NCI-H226 (cell line): ENCODE measurements at regions not wholly inside any gene's neighbourhood (a gene's known extent, or its start where the extent isn't known, plus 50 kb on each side); places are given as distances from the start of the nearest gene placed in this dataset.
"Not testable (repeated sequence)": the region's sequence is repeated elsewhere in the genome, so short reads cannot be mapped to it uniquely, and the experiment has no call there.

ENCODE experiments used
- DNase-seq: peaks from one replicate; pipeline ENCODE4 v3.0.0-alpha.2; 2015

DNA sequence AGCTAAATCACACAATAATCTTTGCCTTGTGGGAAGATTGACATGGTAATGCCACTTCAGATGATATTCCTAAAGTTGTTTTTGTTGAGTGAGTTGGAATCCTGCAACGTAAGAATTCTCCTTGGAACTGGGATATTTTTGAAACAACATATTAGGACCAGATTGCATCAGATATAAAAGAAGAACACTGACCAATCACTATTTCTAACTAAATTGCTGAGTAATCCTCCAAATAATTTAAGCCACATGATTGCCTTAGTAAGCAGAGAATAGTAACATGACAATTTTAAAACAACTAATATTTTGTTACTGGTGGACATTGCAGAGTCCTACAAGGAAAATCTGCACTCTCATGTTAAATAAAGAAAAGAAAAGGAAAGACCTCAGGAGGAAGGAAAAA lies 353.9 kb upstream of the LMCD1 start:
- no peak for DNase-seq

DNA sequence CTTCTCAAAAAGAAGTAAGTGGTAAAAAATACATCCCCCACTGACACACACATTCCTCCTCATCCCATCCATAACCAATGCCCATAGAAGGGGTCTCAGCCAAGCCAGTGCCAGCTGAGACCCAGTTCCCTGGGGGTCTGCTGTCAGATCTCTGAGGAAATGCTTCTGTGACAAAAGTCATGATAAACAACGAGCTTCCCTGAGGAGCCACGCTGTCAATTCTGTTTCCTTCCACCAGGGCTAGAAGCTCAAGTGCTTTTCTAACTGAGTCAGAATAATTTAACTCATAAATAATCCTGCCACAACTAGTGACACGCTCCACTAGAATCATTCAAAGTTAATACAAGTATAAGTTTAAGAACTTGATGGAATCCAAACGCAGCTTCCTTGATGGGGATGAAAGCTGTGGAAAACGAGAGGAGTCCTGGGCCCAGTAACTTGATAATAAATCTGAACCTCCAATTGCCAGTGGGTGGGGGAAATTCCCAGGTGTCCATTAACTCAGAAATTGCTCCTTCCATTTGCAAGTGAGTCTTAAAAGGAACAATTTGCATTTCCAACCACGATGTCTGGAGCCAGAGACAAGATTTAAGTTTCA lies 348.7 kb upstream of the LMCD1 start:
- no peak for DNase-seq

DNA sequence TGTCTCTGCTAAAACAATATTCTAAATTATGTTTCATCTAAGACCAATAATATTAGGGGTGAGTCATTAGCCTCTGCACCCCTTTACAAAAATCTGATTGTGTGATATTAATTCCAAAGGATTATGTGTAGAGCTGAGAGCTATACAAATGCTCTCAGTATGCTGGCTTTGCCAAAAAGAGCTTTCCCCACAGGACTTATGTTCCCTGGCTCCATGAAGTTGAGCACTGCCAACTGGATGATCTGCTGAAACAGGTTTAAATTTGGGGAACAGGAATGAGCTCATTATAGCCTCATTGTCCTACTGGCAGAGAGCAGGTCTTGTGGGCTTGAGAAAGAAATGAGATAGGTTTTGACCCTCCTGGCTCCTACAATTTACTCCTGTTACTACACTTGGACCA lies 347.8 kb upstream of the LMCD1 start:
- no peak for DNase-seq

DNA sequence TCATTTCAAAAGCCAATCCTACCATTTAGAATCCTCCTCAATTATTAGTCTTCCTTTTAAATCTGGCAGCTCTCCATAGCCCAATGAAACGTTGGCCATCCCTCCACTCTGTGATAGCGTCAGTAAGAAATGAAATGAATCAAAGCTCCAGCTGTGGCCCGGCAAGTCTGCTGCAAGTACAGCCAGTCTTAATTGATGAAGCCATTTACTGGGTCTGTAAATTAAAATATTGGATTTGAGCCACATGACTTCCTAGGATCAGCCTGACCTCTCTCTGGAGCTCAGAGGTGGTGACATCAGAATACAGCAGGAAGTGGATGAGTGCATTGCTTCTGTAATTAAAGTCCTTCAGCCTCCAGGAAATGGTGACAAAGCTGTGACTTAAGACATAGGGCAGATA lies 347.0 kb upstream of the LMCD1 start:
- no peak for DNase-seq

DNA sequence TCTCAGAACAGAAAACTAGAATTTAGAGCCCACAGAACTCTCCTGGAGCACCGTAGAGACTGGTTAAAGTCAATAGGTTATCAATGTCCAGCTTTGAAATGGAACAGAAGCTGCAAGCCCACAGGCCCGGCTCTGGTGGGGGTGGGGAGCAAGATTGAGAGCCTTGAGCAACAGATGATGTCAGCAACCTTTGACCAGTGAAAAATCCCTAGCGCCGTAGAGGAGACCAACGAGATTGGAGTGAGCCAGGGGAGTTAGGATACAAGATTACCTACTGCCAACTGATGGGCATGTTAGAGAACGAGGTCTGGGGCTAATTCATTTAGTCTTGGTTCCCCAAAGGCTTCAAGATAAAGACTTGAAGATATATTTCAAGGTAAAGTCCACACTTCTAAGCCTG lies 345.5 kb upstream of the LMCD1 start:
- DNase-seq, result no peak

DNA sequence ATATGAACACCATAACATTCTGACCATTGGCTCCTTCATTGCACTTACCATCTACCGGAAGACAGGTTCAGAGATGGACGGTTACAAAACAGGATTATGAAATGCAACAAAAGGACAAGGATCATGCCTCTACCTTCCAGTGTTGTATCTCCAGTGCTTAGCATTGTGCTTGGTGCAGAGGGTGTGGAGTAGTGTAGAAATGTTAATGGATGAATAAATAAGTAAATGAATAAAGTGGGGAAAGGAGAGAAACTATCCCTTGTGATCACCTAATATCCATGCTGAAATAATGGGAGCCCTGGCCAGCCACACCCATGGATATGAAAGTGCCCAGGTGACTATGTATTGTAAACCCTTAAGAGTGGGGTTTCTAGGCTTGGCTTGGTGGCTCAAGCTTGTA lies 344.8 kb upstream of the LMCD1 start:
- DNase-seq, result no peak

DNA sequence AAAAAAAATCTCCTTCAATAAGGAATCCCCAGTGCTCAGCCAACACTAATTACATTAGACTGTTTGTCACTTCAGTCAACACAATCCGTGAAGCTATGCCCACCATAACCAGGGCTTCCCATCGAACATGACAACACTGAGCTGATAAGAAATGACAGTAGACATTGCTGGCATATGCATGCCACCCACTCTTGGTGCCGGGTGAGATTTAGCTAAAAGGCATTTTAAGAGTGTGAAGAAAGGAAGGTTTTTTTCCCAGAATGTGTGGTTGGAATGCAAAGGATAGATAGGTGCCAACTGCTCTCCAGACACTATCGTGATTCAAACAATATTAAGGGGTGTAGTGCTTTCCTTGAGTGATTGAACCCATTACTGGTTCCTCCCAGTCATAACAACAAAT lies 344.0 kb upstream of the LMCD1 start:
- DNase-seq, result no peak

DNA sequence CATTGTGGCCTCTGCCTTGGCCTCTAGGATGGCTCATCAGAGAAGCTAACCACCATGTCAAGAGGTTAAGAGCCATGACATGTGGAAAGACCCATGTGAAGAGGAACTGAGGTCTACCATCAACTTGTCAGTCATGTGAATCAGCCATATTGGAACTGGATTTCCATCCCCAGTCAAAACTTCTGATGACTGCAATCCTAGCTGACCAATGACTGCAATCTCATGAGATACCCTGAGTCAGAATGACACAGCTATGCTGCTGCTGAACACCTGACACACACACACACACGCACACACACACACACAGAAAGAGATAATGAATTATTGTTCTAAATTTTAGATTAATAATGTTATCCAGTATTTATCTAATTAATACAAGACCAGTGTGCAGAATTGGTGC lies 337.5 kb upstream of the LMCD1 start:
- DNase-seq, result no peak

DNA sequence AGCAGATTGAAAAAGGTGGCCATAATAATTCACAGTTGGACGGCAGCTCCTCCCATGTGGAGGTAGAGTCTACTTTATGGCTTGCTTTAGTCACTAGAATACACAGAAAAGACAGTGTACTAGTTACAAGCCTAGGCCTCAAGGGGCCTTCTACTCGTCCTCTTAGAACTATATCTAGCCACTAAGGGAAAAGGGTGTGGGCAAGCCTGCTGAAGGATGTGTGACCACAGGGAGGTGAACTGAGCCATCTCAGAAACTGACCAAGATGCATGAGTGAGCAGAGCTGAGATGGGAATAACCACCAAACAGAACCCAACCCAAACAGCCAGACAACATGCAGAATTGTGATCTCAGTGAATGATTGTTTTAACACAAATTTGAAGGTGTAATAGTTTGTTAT lies 335.6 kb upstream of the LMCD1 start:
- no peak for DNase-seq

DNA sequence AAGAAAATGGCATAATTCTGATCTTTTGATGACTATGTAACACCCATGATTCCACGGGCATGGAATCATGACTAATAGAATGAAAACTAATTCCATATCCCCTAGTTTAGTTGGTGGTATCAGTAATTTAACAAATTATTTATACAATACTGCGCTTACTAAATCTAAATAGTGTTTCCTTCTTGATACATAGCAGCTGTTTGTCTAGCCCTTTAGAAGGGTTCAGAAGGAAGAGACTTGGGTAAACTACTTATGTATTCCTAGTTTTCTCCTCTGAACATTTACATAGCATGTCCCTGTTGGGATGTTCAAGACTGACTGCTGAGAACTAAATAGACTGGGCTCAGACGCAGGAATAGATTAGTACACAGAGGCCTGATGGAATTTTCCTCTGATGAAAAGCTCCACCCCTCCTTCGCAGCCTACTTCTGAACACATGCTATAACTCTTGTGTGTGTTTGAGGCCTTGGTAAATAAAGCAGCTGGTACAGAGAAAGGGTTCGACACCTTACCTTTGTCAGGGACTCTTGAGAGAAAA lies 330.6 kb upstream of the LMCD1 start:
- no peak for DNase-seq

DNA sequence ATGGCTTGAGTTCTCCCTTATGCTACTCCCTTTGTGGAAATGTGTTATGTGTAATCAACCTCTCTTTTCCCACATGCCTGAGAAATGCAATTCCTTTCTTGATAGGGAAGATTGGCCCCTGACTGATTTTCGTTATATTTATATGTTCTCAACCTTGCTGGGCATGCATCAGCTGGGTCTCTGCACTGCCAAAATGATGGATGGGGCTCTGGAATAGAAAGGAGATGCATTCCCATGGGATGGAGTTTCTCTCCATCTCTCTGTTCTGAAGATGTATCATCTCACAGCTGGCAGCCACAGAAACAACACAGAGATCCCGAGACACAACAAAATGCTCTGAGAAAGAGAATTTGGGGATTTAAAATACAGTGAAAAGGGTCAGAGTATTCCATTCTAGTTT lies 327.7 kb upstream of the LMCD1 start:
- DNase-seq, result no peak

DNA sequence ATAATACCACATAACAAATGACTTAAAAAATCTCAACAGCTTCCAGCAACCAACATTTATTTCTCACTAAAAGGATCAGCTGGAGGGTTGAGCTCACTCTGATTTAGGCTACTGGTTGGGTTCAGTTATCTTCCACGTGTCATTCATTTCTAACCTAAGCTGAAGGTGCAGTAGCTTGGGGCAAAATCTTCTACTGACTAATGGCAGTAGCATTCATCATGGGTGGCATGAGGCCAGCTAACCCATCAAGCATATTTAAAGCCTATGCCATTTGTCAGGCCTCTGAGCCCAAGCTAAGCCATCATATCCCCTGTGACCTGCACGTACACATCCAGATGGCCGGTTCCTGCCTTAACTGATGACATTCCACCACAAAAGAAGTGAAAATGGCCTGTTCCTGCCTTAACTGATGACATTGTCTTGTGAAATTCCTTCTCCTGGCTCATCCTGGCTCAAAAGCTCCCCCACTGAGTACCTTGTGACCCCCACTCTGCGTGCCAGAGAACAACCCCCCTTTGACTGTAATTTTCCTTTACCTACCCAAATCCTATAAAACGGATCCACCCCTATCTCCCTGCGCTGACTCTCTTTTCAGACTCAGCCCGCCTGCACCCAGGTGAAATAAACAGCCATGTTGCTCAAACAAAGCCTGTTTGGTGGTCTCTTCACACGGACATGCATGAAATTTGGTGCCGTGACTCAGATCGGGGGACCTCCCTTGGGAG lies 324.7 kb upstream of the LMCD1 start:
- peak; percentile 29 for DNase-seq

DNA sequence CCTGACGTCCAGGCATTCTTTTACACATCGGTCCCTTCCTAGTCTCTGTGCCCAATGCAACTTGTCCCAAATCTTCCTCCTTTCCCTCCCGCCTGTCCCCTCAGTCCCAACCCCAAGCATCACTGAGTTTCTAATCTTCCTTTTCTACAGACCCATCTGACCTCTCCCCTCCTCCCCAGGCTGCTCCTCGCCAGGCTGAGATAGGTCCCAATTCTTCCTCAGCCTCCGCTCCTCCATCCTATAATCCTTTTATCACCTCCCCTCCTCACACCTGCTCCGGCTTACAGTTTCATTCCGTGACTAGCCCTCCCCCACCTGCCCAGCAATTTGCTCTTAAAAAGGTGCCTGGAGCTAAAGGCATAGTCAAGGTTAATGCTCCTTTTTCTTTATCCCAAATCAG lies 323.1 kb upstream of the LMCD1 start:
- DNase-seq, result not testable (repeated sequence)

DNA sequence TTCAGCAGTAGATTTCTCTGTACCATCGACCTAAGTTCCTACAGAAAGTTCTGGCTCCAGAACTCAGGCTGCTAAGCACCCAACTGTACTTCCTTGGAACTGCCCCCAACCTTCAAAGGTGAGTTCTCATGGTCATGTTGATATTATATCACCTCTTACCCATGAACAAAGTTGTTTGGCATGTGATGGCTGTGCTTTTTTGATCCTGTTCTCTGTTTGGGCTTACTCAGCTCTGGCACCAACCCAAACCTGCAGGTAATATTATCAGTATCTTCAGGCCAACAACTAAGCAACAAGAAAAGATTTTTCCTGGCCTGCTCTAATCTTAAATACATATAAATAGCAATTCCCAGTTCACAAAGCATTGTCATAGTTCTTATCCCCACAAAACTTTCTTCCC lies 318.7 kb upstream of the LMCD1 start:
- DNase-seq, result no peak

DNA sequence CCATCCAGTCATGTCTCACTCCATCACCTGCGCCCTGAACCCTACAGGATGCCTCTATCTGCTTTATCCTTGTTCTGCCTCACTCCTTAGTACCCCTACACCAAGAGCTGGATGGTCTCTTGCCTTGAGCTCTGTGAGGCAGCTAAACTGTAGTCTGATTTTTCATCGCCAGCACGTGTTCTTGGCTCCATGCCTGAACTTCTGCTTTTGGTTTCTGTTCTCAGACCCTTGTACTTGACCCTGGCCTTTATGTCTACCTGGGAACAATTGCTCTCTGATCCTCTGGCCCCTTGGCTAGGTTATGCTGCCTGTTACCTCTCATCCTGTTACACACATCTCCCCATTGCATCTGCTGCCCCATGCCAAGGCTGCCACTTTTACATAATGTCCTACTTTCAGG lies 318.0 kb upstream of the LMCD1 start:
- DNase-seq, result no peak

DNA sequence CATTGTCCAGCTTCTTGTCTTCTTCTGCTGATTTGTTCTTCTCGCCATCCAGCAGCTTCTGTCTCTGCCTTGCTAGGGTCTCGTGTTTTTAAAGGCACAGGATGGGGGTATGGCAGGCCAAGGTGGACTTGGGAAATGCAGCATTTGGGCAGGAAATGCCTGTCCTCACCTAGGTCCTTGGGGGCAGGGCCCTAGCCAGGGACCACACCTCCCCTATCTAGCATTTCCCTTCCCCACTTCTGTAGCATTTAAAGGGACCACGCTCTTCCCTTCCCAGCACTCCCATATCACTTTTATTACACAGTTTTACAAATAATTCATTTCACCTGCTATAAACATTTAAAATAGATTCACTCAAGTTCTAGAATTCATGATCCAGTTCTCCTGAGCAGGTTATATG lies 315.4 kb upstream of the LMCD1 start:
- no peak for DNase-seq

DNA sequence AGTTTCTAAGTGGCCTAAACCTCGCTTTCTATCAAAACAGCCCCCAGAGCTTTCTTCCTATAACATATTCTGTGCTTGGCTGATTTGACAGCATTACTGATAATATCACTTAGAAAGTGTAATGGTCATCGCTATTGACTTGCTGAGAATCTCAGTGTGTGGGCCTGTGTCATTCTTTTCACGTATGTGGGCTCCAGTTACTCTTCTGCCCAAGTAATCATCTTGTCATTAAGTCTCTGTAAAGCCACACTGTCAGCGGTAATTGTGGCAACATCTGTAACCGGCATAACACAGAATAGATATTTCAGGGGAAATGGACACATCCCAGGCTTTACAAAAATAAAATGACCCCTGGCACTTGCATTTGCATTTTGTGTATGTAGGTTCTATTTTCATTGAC lies 313.6 kb upstream of the LMCD1 start:
- no peak for DNase-seq

DNA sequence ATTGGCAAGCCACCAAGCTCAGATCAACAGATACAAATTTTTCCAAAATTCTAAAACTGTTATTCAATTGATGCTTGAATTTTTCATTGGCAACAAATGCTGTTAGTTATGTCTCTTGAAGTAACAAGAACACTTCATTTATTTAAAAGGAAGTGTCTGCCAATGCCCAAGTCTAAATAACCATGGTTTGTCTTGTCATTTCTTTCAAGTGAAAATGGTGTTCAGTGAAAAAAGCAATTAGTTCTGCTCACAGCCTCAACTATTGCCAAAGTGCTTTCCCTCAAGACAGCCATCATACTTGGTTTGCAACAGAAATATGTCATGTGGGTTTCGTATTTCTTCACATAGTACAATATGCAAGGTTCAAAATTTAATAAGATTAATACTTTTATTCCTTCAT lies 312.6 kb upstream of the LMCD1 start:
- no peak for DNase-seq

DNA sequence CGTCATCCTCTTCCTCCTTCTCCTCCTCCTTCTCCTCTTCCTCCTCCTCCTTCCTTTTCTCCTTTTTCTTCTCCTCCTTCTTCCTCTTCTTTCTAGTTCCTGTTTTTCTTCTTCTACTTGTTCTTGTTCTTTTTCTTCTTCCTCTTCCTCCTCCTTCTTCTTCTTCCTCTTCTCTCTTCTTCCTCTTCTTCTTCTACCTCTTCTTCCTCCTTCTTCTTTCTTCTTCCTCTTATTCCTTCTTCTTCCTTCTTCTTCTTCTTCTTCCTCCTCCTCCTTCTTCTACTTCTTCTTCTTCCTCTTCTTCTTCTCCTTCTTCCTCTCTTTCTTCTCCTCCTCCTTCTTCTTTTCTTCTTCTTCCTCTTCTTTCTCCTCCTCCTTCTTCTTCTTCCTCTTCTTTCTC lies 310.2 kb upstream of the LMCD1 start:
- no peak for DNase-seq

DNA sequence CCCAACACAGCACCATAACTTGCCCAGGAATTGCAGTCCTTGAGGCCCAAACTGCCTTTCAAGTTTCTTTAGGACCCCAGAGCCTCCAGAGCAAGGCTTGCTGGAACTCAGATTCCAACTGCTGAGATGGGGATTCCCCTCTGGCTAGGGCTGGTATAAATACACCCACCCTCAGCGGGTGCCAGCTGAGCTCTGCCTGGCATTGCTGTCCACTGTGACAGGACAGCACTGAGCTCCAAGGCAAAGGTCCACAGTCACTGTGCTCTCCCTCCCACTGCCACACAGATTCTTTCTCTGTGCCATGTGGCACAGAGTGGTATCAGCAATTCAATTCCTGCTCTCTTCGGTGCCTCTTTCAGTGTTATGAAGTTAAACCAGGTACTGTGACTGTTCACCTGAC lies 304.2 kb upstream of the LMCD1 start:
- no peak for DNase-seq

DNA sequence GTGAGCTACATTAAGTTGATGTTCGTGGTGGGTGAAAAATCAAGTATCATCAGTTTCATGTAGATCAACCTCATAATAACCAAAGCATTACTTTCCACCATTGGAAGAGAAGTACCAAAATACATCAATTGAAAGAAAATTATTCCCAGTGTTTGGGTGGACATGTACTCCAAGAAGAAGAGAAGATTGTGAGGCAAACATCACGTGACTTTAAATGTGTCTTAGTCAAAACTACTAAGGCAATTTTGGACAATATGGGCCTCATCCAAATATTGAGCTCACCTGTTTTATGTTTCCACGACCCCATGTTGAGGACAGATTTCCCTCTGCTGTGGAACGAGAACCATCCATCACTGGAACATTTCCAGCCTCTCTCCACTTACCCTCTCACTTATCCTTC lies 303.0 kb upstream of the LMCD1 start:
- no peak for DNase-seq

DNA sequence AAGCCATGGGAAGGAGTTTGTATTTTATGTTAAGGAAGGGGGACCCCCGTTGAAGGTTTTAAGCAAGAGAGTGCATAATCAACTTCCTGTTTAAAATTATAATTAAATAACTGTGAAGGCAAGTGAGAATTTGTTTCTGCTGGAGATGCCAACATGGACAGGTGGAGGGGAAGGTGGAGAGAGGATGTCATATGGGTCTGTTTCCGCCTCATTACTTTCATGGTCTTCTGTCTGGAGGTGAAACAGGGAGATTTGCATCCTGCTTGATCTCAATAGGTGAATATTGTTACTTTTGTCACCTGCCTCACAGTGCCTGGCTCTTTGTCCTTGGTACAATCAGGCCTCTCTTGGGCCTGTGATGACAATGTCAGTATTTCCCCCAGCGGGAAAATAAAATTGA lies 300.6 kb upstream of the LMCD1 start:
- no peak for DNase-seq

DNA sequence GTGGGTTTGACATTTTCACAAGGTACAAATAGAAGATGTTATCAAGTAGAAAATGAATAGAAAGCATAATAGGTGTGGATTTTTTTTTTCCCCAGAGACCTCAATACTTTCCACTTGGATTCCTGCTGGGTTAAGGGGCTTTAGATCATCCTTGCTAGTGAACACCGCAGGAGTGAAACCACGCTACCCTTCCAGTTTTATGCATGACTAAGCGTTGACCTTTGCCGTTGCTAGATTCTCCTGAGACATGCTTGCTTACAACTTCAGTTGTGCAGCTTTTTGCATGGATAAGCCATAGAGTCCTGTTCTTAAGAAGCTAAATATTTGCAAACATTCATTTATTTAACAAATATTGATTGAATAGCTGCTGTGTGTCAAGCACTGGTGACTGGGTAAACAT lies 299.7 kb upstream of the LMCD1 start:
- no peak for DNase-seq

DNA sequence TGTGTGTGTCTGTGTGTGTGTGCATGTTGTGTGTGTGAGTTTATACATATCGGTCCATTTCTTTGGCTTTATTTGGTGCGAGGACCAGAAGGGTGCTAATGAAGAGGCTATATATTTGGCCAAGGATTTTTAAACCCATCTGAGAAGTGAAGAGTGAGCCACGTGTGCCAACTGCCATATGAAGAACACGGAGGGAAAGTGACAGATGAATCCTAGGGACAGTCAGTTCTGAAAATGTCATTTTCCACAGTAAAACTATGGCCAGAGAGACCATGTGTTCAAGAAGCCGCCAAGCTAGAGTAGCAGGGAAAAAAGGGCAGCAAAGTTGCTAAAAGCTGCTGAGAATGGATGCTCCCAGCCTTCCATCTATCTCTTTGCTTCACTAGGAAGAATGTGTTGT lies 297.3 kb upstream of the LMCD1 start:
- DNase-seq, result no peak
